GM18508 (cell line): ENCODE measurements at regions not wholly inside any gene's neighbourhood (a gene's known extent, or its start where the extent isn't known, plus 50 kb on each side); places are given as distances from the start of the nearest gene placed in this dataset.

Experiments
- ATAC-seq: cut with Tn5 transposase; IDR thresholded peaks from one replicate; pipeline ENCODE4 v1.9.1; 2021; ENCODE audit warnings: moderate number of reproducible peaks; ENCODE audit not compliant: insufficient read depth, unreplicated experiment

DNA sequence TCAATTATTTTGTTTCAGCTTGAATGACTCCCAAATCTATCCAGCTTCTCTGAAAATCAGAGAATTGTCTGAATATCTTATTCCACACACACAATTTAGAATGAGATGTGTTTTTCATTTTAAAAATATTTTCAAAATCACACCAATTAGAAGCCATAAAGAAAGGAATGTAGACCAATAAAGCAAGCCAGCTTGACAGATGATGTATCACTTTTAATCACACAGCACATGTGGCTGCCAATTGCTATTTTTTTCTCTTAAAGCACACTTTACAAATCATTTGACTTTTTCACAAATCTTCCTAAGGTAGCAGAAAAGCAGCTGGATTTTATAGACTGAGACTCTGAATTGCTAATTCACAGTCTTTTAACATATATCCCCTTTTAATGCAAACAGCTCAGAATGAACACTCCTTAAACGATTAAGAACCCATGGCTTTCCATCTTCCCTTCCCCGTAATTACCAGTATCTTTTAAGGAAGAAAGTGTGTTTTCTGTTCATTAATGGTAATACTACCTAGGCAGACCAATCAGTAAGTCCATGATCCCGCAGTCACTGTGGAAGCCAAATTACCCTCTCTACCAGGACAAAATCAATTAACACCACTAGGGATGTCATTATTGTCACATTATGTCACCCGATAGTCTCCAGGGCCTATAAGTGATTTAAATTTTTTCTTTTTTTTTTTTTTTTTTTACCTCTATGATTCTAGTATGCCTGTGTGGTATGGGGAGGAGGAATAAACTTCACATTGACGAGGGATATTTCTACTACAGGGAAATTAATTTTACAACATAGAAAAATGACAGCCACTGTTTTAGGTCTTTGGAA is 250.0 kb upstream of the VEPH1 start:
- ATAC-seq = no peak

DNA sequence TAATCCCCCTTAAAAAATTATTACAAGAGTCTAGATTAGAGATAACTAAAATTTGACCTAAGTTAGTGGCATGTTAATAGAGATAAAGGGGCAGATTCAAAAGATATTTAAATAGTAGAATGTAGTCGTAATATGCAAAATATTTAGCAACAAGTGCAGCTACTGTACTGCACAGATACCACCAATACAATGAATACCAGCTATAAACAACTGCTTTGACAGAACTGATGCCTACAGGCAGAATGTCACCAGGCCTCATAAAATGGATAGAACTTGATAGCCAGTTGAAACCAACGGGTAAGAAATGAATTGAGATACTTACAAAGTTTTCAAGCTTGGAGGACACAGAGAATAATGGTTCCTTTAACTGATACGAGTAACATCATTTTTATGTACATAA is 249.3 kb upstream of the VEPH1 start:
- no peak for ATAC-seq

DNA sequence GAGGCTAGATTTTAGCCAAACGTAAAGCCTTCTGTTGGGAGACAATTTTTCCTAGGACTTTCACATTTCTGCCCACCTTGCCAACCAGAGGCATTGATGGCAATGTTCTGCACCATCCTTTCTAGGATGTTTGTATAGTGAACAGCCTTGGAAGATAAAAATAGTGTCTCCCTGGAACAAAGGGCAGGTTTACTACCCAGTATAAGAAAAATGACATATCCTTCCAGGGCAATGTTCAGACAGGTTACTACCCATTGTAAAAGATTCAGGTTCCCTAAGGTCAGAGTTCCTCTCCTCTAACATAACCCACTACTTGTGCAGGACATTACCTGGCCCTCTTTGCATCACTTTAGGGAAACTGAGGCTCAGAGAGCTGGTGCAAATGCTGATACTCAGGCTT is 248.2 kb upstream of the VEPH1 start:
- ATAC-seq = no peak

DNA sequence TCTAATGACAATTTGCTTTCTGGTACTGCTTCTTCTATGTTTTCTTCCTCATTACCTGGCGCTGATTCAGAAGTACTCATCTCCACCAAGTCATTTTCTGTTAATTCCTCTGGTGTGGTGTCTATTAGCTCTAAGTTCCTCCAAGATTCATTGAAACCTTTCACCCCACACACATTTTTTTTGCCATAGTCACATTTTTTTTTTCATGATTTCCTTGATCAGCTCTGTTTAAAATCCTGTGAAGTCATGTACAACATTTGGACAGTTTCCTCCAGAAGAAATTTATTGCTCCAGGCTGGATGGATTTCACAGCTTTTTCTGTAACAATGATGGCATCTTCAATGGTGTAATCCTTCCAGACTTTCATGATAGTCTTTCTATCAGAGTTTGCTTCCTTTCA is 243.2 kb upstream of the VEPH1 start:
- no peak for ATAC-seq

DNA sequence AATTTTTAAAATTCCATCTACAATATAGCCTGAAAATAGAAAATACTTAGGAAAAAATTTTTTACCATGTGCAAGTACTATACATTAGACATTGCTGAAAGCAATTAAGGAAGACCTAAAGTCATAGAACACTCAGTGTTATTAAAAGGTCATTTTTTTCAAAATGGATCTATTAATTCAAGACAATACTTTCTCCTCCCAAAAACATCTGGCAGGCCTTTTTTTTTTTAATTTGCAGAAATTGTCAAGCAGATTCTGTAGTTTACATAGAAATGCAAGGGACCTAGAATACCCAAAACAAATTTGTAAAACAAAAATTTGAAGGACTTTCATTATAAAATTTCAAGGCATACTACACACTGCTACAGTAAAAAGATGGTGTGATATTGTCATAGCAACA is 238.4 kb upstream of the VEPH1 start:
- no peak for ATAC-seq

DNA sequence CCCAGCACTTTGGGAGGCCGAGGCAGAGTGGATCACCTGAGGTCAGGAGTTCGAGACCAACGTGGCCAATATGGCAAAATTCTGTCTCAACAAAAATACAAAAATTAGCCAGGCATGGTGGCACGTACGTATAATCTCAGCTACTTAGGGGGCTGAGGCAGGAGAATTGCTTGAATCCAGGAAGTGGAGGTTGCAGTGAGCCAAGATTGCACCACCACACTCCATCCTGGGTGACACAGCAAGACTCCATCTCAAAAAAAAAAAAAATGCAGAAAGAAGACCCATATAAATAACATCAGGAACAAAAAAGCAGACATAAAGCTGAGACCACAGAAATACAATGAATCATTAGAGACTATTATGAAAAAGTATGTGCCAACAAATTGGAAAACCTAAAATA is 235.2 kb upstream of the VEPH1 start:
- ATAC-seq = no peak

DNA sequence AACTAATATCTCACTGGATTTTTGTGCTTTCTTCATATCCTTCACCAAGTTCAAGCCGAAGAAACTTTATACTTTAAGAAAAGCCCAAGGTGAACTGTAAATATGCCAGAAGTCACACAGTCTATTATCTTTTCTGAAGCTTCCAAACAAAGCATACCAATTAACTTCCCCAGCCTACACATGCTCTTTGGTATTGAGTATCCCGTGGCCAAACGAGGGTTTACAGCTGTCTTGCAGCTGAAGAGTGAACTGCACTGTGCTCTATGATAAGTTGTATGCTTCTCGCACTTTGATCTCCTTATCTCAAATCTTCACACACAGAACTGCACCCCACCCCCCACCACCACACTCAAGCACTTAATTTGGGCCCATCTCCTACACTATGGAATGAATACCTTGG is 215.6 kb upstream of the VEPH1 start:
- ATAC-seq = no peak

DNA sequence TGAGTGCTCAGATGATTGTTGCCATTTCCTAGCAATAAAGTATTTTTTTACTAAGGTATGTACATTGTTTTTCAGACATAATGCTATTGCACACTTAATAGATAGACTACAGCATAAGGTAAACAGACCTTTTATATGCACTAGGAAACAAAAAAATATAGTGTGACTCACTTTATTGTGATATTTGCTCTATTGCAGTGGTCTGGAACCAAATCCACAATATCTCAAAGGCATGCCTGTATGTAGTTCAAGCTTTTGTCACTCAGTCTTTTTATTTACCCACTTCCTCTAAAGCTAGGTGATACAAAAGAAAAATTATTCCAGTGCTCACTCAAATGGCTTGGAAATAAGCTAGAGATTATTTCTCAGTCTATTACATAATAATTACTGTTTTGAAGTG is 209.9 kb upstream of the VEPH1 start:
- ATAC-seq = no peak

DNA sequence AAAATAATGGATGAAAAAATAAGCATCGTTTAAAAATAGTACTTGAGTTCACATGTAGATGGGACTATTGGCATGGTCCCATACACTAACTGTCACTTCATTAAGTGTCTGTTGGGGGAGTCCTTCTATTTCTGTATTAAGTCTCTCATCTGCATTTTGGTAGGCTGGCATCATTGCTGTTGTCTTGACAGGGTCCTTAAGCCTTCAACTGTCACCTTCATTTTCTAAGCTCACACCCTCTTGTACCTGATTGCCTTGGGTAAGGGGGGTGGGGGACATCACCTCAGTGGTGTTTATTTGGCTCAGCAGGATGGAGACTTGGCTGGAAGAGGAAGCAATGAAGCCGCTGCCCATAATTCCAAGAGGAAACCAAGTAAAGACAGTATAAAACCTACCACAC is 202.0 kb upstream of the VEPH1 start:
- ATAC-seq = no peak

DNA sequence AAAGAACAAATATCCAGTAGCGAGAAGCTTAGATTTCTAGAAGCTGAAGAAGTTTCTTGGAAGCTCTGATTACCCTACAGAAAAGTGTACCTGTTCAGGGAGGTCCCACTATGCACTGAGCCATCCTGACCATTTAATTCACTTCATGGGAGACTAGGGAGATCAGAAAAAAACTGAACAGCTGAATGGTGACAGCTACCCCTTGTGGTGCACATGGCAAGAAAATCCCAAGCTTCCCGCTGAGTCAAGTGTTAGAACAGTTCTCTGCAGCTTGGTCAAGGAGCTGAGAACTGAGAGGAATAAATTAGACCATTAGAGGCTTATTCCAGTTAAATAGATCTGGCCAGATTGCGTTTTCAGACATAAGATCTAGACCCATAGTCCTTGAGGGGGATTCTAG is 197.2 kb upstream of the VEPH1 start:
- ATAC-seq = no peak

DNA sequence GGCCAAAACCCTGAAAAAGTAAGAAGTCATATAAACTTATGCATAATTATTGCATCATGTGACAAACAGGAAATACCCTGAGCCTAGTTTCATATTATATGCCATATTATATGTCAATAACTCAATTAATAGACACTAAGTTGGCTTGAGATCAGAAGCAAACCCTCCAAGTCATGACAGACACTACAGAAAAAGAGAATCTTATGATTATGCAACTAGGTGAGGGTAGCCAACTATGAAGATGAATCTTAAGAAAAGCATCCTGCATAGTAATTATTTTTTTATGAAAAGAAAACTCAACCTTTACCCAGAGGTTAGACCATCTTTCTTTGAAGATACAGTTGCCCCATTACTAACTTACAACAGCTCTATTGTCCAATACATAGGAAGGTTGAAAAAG is 192.4 kb upstream of the VEPH1 start:
- ATAC-seq = no peak

DNA sequence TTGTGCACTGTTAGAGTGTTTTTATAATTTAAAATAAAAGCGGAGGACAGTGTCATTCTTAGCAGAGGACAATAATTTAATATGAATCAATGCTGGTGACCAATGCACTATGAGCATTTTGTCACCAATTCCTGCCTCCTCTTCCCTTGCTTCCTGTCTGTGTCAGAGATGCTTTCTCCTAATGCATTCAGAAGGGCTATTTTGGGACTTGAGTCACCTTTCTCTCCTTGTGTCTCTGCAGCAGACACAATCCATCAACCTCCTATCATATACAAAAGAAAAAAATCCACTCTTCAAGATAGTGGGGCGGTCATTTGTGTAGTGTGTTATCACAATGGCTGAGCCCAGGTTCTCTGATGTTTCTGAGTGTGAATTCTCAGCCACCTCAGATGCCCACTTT is 191.9 kb upstream of the VEPH1 start:
- no peak for ATAC-seq

DNA sequence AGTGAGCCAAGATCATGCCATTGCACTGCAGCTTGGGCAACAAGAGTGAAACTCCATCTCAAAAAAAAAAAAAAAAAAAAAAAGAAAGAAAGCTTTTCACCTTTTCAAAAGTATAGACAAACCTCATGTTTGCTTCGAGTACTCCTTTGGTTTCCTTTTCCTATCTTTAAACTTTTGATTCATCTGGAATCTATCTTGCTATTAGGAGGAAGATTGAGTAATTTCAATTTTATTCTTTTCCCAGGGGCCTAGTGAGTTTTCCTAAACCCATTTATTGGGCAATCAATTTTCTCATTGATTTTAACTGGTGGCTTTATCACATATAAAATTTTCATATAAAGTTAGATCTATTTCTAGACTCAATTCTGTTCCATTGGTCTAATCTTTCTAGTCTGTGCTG is 190.5 kb upstream of the VEPH1 start:
- no peak for ATAC-seq

DNA sequence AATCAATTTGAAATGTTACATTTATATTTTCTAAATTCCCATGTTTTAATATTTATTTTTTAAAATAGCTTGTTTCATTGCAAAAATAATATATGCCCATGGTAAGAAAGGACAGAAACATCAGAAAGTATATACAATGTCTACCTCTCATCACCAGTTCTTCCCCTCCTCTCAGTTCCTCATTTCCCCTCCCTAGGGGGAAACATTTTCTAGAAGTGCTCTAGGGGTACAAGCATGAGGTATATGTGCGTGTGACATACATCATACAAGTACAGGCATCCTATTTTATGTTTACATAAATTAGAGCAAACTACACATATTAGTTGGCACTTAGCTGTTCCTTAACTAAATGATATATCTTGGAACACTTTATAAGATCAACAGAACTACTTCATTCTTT is 189.3 kb upstream of the VEPH1 start:
- peak; percentile 45 for ATAC-seq

DNA sequence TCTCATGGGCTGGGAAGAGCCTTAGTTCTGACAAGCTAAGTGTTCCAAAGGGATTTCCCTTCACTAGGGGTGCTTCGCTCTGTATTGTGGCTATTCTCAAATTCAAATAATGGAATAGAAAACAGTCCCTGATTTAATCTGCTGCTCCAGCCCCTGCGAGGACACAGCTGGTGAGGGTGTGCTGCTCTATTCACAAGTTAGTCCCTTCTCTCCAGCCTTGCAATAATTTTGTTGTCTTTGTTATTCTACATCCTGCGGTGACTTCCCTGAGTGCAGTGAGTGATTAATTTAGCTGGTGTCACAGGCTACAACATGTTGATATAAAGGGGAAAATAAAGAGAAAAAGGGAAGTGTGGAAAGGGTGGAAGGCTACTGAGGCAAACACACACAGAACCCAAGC is 180.5 kb upstream of the VEPH1 start:
- ATAC-seq = no peak

DNA sequence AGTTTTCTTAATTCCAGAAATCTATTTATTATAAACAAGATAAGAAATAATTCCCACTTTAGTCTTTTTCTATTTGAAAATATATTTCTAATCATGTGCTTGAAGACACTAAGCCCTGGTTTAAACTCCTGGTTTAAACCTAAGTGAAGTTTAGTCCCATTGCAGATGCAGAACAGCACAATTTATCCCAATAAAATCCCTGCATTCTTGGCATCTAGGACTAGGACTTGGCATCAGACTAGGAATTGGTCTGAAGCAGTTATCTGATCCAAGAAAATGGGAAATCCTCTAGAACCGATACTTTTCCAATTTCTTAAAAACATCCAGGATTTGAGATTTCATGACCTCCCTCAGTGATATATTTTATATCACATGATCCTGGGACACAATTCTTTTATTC is 168.8 kb upstream of the VEPH1 start:
- ATAC-seq = no peak

DNA sequence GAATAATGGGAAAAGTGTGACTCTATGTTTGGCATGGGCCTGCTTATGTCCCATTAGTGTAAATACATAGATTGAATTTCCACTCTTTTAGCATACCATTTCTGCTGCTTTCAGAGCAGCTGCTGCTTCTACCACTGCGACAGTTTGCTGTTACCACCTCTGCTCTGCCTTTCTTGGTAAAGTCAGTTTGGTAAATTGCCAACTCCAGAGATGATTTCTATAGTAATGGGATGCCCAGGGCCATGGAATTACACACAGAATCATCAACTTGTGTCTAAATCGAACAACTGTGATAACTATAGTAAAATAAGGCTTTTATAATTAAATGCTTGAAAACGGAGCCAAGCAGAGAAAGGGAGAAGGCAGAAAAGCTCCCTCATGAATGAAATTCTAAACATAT is 168.4 kb upstream of the VEPH1 start:
- ATAC-seq = no peak

DNA sequence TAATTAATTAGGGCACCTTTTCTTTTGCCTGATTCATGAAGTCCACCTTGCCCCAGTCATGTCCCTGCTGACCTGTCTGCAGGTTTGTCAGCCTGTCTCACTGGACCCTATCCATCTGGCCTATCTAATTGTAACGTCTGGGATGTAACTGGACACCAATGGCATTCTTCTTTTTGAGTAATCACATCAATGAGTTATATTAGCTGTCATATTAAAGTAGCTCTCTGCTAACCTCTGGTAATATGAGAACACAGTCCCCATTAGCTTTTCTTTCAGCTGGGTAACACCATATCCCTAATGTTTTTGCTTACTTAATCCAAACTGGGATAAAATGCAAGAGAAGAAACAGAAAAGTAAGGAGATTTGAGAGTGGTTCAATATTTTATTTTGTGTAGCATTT is 166.2 kb upstream of the VEPH1 start:
- ATAC-seq = no peak

DNA sequence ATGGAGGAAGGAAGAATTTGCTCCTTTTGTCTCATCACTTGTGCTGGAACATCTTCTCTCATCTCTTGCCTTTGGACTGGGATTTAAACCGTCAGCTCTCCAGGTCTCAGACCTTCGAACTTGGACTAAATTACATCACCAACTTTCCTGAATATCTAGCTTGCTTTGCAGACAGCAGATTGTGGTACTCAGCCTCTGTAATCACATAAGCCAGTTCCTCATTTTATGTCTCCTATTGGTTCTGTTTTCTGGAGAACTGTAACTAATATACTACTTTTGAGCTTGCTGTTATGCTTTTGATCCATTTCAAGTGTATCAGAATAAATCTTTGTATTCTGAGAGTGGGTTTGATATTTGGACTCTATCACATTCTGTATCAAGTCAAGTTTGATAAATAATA is 164.3 kb upstream of the VEPH1 start:
- no peak for ATAC-seq

DNA sequence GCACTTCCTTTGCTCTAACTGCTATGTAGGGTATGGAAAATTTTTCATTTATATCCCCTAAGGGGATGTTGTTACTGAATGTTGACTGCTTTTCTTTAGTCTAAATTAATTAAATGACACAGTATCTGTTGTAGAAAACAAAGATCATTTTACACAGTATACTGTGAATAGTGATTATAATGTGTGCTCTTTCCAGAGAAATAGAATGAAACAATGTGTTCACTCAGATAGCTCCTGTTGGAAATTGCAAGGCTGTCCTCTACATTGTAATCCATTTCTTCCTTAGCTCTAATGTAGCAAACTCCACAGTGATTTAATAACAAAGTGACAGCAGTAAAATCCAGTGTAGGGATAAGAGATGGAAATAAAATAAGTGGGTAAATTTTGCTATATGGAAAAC is 159.0 kb upstream of the VEPH1 start:
- no peak for ATAC-seq

DNA sequence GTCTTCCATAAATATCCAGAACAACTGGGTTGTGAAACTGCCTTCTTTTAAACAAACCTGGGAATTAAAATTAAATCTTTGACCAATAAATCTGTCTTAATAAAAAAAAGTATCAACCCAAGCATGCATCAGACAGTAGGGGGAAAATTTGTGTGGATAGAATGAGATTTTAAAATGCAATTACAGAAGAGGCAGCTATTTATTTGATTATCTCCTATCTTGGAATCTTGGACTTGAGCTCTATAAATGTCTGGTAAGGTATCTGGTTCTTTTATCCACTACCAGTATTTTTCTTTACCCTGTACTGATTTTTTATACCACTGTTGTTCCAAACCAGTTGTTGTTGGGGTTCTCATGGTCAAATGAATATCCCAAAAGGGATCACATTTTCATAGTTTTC is 157.6 kb upstream of the VEPH1 start:
- no peak for ATAC-seq

DNA sequence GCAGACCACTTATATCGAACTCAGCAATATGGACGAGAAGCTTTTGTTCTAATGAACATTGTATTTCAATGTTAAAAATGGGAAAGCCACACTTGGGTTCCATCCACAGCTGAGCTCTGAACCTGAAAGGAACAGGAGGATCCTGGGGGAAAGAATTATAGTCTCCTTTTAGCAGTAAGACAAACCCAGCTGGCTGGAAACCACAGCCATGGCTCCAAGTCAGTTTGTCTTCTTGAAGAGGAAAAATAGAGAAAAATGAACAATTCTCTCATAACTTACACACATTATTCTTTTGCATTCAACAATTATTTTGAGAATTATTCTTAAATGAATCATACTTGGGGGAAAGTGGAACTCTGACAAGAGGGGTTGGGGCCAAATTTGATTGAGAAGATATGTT is 149.2 kb upstream of the VEPH1 start:
- no peak for ATAC-seq

DNA sequence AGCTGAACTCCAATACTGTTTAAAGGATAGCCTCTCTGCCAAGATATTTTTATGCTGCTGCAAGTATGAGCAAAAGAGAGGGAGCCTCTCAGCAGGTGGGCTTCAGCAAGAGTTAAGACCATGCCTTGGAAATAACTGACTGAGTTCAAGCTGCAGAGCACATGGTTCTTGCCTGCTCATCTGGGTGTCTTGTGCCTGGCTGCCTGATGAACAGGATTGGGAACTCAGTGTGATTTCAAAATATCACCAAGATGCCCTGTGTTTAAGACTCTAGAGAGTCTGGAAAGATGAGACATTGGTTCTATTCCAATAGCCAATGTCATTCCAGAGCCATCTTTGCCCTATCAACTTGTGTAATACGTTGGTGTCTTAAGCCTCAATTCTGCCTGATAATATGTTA is 147.5 kb upstream of the VEPH1 start:
- no peak for ATAC-seq
